HG02970 (cell line): ENCODE measurements at regions not wholly inside any gene's neighbourhood (a gene's known extent, or its start where the extent isn't known, plus 50 kb on each side); places are given as distances from the start of the nearest gene placed in this dataset.

ENCODE experiments used
- ATAC-seq: cut with Tn5 transposase; IDR thresholded peaks from one replicate; pipeline ENCODE4 v1.9.1; 2021; ENCODE audit warnings: mild to moderate bottlenecking, moderate library complexity, moderate number of reproducible peaks; ENCODE audit not compliant: unreplicated experiment, low FRiP score

DNA sequence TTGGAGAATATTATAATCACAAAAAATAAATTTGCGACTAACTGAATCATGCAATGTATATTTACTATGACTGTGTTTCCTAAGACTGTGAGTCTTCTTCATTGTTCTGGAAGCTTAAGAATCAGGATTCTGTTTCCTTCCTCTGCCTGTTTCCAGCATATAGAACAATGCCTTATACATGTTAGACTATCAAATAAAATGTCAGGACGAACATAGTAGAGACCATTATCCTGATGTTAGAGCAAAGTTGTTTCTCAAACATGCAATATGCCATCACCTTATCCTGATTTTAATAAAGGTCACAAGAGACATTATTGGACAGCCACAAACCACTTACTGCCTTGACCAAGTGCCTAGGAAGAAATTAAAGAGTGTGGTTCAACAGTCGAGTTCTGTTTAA lies 457.4 kb upstream of the AGTR1 start:
- ATAC-seq, result no peak

DNA sequence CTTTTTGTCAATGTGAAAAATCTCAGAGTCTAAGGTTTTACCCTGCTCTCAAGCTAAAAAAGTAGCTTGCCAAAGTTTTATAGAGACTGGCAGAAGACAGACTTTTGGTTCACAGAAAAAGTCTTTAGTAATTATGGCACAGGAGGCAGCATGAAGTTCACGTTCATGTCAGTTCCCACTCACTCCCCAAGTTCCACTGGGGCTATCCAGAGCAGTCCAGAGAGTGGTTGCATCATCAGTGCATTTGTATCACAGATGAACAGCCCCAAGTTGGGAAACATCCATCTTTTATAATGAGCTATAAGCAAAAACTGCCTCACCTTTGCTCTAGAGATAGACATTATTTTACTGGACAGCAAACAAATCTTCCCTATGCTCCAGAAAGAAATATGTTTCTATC lies 454.1 kb upstream of the AGTR1 start:
- ATAC-seq, result no peak

DNA sequence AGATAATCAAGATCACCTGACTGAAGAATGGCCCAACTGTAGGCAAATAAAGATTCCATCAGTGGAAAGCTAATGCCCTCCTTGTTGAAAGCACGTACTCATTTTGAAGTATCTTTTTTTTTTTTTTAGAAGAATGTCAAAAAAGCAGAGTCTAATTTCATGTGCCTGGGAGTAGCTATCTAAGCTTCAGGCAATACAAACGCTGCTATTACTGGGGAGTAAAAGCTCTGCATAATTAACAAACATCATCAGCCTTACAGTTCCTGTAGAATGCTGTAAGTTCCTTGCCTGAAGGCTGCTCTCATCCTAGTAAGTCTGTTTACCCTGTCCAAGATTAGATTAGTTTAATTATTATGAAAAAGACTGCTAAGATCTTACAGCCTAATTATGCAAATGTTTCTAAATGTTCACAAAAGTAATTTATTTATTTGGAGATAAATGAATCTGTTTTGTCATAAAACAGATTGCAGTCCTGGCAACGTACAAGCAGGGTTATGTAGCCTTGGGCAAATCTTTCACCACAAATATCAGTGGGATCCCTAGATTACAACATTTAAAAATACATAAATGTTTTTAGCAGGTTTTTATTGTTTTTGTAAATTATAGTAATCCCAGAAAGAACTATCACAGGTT lies 451.3 kb upstream of the AGTR1 start:
- ATAC-seq, result no peak

DNA sequence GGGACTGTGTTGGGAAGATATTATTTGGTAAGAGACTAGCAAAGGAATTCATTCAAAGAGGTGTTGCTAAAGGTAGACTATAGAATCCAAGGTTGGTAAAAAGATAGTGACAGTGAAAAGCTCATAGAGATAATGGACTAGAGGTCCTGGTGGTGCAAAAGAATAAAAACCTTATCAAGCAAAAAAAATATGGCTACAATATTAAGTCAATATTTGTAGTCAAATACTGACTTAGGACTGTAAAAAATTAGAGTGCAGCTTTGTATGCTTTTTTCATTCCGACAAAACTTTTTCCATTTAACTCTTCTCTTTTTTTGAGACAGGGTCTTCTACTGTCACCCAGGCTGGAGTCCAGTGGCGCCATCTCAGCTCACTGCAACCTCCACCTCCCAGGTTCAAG lies 444.0 kb upstream of the AGTR1 start:
- ATAC-seq, result no peak

DNA sequence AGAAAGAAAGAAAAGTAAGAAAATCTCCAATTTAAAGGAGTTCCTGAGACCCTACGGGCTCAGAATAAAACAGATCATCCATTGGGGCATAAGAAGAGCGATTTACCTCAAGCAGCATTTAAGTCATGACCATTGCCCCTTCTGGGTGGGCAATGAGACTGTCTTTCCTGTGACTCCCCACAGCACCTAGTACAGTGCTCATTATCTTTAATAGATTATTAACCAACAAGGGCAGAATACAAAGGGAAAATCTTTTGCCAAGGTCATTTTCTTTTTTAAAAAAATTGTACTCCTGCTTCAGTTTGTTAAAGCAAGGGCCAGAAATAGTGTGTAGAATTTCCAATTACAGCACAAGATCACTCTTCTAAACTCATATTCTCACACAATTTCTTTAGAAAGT lies 443.3 kb upstream of the AGTR1 start:
- ATAC-seq, result no peak

DNA sequence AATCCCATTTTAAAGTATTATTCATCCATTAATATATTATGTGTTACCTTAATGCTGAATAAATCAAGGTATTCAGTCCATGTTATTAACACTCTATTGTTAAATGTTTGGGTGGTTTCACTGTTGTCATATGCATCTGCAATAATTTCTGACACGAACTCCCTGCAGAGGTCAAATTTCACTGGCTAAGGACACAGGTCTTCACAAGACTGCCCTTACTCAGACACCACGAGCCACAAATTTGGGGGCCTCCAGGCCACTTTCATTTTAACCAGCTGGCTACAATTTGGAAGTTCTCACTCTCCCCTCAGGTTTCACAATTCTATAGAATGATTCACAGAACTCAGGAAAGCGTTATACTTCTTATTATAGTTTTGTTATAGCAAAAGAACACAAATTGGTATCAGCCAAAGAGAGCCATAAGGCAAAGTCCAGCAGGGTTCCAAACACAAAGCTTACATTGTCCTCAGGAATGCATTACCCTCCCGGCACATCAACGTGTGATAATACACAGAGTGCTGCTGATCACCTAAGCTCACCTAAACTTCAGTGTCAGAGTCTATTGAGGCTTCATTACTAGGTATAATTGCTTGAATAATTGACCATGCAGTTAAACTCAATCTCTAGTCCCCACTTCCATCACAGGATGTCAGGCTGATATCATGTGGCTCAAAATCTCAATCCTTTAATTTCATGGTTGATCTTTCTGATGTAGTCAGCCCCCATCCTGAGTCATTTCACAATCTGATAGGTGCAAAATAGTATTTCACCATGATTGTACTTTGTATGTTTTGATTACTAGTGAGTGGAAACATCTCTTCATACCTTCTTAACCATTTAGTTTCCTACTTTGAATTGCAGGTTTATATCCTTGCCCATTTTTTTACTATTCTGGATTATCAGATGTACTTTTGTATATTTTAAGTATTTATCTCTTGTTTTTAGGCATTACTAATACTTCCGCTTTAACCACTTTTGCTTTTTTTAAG lies 441.4 kb upstream of the AGTR1 start:
- no peak for ATAC-seq

DNA sequence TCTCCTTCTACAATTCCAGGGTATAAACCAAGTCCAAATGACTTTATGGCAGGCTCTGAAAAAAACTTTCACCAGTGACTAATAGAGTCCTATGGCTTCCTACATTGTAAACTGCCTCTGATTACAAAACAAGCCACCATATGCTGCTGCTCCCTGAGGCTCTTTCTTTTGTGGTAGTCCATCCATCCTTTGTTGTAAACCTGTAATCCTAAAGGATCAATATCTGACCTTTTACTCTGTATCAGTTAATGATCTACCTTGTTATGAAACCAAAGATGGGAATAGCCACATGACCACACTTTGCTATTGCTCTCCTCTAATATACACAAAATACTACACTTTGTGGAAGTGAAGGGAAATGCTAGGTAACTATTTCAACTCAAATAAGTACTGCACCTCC lies 434.7 kb upstream of the AGTR1 start:
- ATAC-seq, result no peak

DNA sequence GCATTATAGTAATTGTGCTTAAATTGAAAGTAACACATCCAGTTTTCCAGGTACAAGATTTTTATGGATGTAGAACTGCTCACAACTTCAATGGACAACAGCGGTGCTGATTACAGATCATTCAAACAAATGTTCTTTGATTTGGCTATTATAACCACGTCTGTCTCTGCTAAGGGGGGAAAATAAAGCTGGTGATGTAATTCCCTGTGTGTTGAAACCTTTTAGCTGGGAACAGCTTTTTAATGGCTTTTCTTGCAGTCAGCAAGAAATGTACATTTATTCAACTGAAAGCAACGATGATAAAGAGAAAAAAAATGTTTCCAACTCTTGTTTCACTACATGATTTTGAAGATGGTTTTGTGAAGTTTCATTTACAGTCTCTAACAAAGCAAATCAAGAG lies 431.9 kb upstream of the AGTR1 start:
- no peak for ATAC-seq

DNA sequence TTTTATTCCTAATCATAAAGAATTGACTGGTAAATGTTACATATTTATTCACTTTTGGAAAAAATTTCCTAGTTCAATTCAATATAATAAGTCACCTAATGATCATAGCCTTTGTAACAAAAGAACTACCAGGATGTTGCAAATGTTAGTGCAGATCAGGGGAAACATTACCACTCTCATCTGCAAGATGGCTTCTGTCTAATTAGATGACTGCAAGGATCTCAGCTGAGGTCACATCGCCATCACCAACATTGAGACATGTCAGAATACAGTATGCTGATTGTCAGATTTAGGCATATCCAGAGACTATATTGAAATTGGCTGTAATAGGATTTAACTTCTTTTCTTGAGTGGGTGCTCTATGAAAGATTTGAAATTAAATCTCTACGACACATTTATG lies 431.4 kb upstream of the AGTR1 start:
- ATAC-seq, result no peak

DNA sequence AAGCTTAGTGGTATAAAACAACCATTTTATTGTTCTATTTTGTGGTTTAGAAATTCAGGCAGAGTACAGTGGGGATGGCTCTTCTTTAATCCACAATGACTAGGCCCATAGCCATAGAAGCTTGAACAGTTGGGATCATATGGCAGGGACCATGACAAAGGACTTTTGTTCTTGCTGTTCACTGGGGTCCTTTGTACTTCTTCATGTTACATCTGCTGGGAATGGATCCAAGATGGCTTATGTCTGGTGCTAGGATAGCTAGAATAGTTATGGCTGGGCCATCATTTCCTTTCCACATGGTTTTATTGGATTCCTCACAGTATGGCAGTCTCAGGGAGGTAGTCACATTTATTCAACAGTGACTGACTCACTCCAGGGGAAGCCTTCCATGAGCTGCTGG lies 427.9 kb upstream of the AGTR1 start:
- no peak for ATAC-seq

DNA sequence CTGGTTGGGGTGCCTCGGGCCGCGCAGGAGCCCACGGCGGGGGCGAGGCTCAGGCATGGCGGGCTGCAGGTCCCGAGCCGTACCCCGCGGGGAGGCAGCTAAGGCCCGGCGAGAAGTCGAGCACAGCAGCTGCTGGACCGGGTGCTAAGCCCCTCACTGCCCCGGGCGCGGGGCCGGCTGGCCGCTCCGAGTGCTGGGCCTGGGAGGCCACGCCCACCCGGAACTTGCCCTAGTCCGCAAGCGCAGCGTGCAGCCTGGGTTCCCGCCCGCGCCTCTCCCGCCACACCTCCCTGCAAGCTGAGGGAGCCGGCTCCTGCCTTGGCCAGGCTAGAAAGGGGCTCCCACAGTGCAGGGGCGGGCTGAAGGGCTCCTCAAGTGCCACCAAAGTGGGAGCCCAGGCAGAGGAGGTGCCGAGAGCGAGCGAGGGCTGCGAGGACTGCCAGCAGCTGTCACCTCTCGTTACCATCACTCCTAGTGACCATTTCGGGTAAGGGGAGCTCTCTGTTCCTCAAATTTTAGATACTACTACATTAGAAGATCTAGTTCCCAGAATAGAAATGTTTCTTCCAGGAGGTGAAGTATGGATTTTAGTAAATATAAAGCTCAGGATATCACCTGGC lies 417.0 kb upstream of the AGTR1 start:
- ATAC-seq, result no peak

DNA sequence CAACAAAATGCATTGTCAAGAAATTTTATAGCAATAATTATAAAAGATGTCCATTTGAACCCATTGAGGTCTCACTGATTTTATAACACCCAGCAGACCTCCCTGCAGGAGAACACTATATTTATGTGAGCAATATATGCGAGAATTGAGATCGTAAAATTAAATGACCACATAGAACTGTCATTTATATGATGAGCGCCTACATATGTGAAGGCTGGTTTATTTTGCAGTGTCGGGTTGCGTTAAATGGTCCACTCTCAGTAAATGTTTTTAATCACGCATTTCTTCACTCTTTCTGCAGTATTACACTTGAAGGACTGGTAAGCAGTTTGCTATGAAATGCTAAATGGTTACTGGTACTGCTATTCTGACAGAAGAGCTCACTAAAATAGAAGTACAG lies 408.5 kb upstream of the AGTR1 start:
- no peak for ATAC-seq

DNA sequence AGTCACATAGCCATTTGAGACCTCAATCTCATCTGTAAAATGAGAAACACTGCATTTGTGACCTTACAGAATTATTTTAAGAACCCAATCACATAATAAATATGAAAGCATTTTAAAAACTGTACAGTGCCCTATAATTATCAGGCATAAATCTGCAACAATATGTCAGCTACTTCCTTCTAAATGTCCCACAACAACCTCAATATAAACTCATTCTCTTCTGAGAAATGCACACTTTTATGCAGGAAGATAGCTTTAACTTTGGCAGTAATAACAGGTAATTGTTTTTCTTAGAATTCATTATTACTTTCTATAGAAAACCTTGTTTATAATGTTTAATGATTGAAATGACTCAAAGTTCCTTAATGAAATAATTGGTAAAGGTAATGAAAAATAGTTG lies 400.7 kb upstream of the AGTR1 start:
- ATAC-seq, result no peak

DNA sequence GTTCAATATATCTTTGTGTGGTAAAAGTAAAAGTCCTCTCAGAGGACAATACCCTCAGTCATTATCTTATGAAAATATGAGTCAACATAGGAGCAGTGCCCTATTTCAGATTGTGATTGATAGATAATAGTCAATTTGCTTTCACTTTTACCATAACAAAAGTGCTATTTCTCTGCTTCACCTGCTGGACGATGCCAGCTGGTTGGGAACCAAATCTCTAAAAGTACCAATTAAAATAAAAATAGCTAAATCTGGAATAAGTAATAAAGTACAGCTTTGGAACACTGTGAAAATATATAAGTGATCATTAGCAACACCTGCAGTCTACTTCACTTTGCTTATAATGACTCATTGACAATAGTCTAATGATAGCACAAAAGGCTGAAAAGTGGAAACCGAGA lies 390.3 kb upstream of the AGTR1 start:
- no peak for ATAC-seq

DNA sequence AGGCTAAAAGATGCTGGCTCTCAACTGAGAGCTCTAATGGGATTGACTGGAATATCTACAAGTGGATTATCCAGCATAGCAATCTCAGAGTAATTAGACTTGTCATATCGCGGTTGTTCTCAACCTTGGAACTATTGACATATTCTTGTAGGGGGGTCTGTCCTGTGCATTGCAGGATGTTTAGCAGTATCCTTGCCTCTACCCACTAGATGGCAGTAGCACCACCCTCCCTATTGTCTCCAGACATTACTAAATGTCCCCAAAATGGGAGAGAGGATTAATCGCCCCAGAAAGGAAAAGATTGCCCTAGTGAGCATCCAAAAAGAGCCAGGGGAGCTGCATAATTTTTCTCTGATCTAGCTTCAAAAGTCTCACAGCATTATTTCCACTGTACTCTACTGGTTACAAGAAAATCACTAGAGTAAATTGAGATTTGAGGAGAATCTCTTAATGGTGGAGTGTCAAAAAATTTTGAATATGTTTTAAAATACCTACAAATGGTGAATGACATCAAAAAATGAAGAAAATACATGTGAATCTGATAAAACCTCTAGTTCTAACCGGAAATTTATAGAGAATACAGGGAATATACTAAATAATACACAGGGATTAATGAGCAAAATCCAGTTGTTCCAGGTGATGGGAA lies 388.2 kb upstream of the AGTR1 start:
- peak; percentile 72 for ATAC-seq

DNA sequence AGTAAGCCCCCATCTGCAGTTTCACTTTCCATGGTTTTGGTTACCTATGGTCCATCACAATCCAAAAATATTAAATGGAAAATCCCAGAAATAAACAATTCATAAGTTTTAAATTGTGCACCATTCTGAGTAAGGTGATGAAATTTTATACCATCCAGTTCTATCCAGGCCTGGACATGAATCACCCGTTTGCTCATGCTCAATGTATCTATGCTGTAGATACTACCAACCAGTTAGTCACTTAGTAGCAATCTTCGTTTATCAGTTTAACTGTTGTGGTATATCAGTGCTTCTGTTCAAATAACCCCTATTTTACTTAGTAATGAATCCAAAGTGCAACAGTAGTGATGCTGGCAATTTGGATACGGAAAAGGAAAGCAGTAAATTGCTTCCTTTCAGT lies 381.9 kb upstream of the AGTR1 start:
- no peak for ATAC-seq

DNA sequence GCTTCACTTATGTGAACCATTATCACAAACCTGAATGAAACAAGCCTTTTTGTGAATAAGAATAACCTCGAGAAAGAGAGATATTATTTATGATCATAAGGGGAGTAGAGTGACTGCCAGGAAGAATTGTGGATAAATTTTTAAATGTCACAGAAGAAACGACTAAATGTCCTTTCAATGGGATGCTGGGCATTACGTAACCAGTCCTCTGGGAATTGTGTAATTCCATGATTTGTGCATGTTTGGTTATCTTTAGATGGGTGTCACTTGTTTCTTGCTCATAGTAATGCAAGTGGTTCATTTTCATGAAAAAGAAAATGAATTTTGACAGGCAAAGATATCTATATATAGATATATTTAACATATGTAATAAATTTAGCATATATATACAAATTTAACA lies 379.5 kb upstream of the AGTR1 start:
- no peak for ATAC-seq

DNA sequence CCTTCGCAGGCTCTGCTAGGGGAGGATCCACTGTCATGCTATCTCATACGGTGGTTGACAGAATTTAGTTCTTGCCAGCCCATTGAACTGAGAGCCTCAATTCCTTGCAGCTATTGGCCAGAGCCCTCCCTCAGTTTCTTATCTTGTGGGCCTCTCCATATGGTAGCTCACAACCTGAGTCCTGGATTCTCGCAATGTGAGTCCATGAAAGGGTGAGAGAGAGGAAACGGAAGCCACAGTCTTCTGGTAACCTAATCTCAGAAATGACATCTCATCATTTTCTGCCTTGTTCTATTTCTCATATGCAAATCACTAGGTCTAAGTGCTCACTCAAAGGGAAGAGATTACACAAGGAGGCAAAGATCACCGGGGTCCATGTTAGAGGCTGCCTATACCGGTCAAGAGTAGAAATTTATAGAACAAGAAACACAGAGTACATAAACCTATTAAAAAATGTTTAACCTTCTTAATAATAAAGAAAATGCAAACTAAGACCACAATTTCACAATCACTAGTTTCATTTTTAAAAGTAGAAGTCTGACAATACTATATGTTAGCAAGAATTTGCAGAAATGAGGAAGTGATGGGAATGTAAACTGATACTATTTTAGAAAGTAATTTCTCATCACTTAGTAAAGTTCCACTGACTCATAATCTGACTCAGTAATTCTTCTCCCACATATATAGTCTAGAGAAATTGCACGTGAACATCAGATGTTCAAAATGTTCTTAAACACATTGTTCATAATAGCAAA lies 378.4 kb upstream of the AGTR1 start:
- ATAC-seq, result peak; percentile 97

DNA sequence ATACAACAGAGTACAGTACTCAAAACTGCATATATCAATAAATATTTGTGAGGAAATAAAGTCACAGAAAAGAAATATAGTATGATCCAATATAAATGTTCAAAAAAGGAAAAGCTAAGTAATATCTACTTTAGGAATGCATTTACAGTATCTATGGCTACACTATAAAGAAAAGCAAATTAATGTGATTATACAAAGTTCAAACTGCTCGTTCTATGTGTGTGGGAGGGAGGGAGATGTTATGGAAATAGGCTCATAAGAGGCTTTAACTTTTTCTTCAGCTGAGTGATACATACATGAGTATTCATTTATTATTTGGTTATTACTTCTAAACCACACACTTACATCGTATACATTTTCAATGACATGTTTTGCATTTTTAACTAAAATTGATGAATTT lies 377.7 kb upstream of the AGTR1 start:
- no peak for ATAC-seq

DNA sequence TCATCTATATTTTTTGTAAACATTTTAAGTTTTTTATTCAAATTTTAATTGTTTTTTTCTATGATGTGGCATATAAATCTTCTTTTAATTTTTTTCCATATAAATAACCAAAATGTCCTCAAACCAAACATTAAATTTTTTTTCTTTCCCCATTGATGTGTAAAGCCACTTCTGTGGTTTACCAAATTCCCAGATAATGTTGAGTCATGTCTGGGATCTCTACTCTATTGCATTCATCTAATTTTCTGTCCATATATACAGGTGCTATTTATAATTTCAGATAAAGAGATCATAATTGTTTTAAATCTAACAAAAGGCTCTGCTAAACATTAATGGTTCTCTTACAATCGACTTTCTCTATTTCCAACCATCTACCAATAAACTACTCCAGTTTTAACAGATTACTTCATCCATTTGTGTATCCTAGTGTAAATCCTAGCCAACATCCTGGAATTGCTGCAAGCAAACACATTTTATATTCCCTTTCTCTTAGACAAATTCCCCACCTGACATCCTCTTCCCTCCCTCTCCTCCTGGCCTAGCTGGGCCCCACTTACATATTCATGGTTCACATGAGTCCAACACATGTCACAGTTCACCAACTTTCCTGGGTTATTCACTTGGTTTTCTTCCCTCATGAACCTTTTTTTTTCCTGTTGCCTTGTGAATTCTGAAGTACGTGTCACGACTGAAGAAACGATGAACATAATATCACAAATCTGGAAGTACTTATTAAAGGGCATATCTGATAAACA lies 368.0 kb upstream of the AGTR1 start:
- ATAC-seq, result no peak
